ENCODE measurements at regions not wholly inside any gene's neighbourhood (a gene's known extent, or its start where the extent isn't known, plus 50 kb on each side); places are given as distances from the start of the nearest gene placed in this dataset.

- Histone ChIP-seq H3K23me2 (ENCODE audit: low read depth, low read length) (no peaks in the 10 kb centered on the region), H3K27ac (ENCODE audit: low read depth, low read length) (no peak overlapping the region), H4K91ac (replicated peaks; ENCODE audit: insufficient read length, low read length) (no peak overlapping the region), H3K9ac (replicated peaks in 1 of 4; ENCODE audit: extremely low read depth in 1 of 4, low read depth in 3 of 4, low read length in 3 of 4) (no peak overlapping the region), H2BK20ac (ENCODE audit: low read length) (no peak overlapping the region), H3K9me3 (ENCODE audit: insufficient read depth in 2 of 2, low read depth in 1 of 2, low read length in 1 of 2) (no peaks in the 10 kb centered on the region), H3K27me3 (replicated peaks in 1 of 4; ENCODE audit: control insufficient read depth in 3 of 4, extremely low read depth in 1 of 4, insufficient read depth in 3 of 4, low read length in 3 of 4) (no peaks in the 10 kb centered on the region; a peak in 1 of 7 replicates), H4K8ac (ENCODE audit: extremely low read depth, insufficient read depth, low read length) (no peak overlapping the region), H3K14ac (ENCODE audit: insufficient read length) (no peak overlapping the region), H3K36me3 (ENCODE audit: control insufficient read depth in 2 of 4, insufficient read depth in 4 of 4, low read length in 3 of 4) (no peaks in the 10 kb centered on the region), H3K23ac (ENCODE audit: insufficient read length) (no peak overlapping the region), H4K5ac (ENCODE audit: insufficient read length, low read depth, low read length) (no peak overlapping the region), H3K56ac (replicated peaks; ENCODE audit: insufficient read length, low read depth, low read length) (no peak overlapping the region), H2AFZ (ENCODE audit: low read length) (no peak overlapping the region), H3K4ac (replicated peaks; ENCODE audit: insufficient read length, low read depth, low read length) (no peak overlapping the region), H3K18ac (ENCODE audit: extremely low read depth, low read length) (no peak overlapping the region), H2BK120ac (replicated peaks; ENCODE audit: low read depth, low read length) (no peak overlapping the region), H2BK12ac (ENCODE audit: low read depth, low read length) (no peak overlapping the region), H4K20me1 (replicated peaks in 1 of 2; ENCODE audit: control insufficient read depth in 1 of 2, insufficient read depth in 2 of 2, low read length in 2 of 2) (no peaks in the 10 kb centered on the region), H3K4me1 (replicated peaks in 1 of 4; ENCODE audit: control insufficient read depth in 3 of 4, insufficient read depth in 4 of 4, low read length in 3 of 4) (peaks cover 0 to 2% (median 0%) of the 10 kb centered on the region in 4 experiments; a peak in 4 of 7 replicates), H2BK5ac (ENCODE audit: low read depth, low read length) (no peak overlapping the region), H3K4me3 (ENCODE audit: extremely low read depth in 1 of 4, insufficient read depth in 2 of 4, low read depth in 3 of 4, low read length in 4 of 4) (no peak overlapping the region), H2AK5ac (ENCODE audit: low read depth, low read length) (no peak overlapping the region), H3K4me2 (ENCODE audit: insufficient read depth in 1 of 2, low read depth in 2 of 2, low read length in 2 of 2) (no peak overlapping the region), H3K79me1 (ENCODE audit: low read depth, low read length) (no peaks in the 10 kb centered on the region), H3K79me2 (ENCODE audit: control insufficient read depth in 1 of 2, insufficient read depth in 2 of 2, low read length in 2 of 2) (no peaks in the 10 kb centered on the region), H2BK15ac (ENCODE audit: low read length) (no peak overlapping the region)
- FAIRE-seq, result no peak
- DNase-seq (ENCODE audit: low read depth in 1 of 2, low spot score in 2 of 2), result no peak
- 83% methylated on average over 7 of the region's 7 CpGs; no CpG with 5 or more reads in 1 of the 2 experiments for WGBS, 2 experiments (ENCODE audit: extremely low coverage in 1 of 2, insufficient coverage in 1 of 2, insufficient read length in 1 of 2, insufficient replicate concordance in 2 of 2, low coverage in 1 of 2, low lambda C conversion rate in 2 of 2, missing lambda C conversion rate in 1 of 2)
- ChIA-PET POLR2A (ENCODE audit: partially characterized antibody) (no interaction called here), CTCF (ENCODE audit: partially characterized antibody) (interaction anchor here (0.9 kb wide), 1 partner anchor 35 kb away, joined by 3 read pairs; no protein-coding TSS in a partner anchor)
- TF ChIP-seq SUZ12 (IDR thresholded peaks at IDR 0.05; ENCODE audit: low read length) (no peak), TAF1 (IDR thresholded peaks at IDR 0.05; ENCODE audit: low read depth, low read length) (no peak), JUN (IDR thresholded peaks at IDR 0.05; ENCODE audit: low read depth, low read length) (no peak), ZNF274 (IDR thresholded peaks at IDR 0.05; ENCODE audit: borderline replicate concordance, extremely low read depth, low read length) (no peak), RBBP5 (IDR thresholded peaks at IDR 0.05; ENCODE audit: borderline replicate concordance, low read depth, low read length) (no peak), KDM1A (IDR thresholded peaks at IDR 0.05; ENCODE audit: borderline replicate concordance, low read length) (no peak), POU5F1 (IDR thresholded peaks at IDR 0.05; ENCODE audit: low read depth, low read length) (no peak), HDAC6 (IDR thresholded peaks at IDR 0.05; ENCODE audit: low read depth, low read length) (no peak)
Measured at GRCh38 chr1:17877896-17878295, 122.8 kb downstream of the ACTL8 start.
